HG02610 (cell line): ENCODE measurements at regions not wholly inside any gene's neighbourhood (a gene's known extent, or its start where the extent isn't known, plus 50 kb on each side); places are given as distances from the start of the nearest gene placed in this dataset.

Source experiments
- ATAC-seq: cut with Tn5 transposase; IDR thresholded peaks from one replicate; pipeline ENCODE4 v1.9.1; 2021; ENCODE audit warnings: mild to moderate bottlenecking, moderate library complexity; ENCODE audit not compliant: unreplicated experiment

GRCh38 chr2:38174131-38174530 is 98.2 kb upstream of the CYP1B1 start:
- ATAC-seq: no peak

- no peak for ATAC-seq
Measured at GRCh38 chr2:38173683-38174082, 97.7 kb upstream of the CYP1B1 start.

- ATAC-seq: no peak
Measured at GRCh38 chr2:38171208-38171855, 95.4 kb upstream of the CYP1B1 start.

- no peak for ATAC-seq
Measured at GRCh38 chr2:38170733-38171132, 94.8 kb upstream of the CYP1B1 start.

DNA sequence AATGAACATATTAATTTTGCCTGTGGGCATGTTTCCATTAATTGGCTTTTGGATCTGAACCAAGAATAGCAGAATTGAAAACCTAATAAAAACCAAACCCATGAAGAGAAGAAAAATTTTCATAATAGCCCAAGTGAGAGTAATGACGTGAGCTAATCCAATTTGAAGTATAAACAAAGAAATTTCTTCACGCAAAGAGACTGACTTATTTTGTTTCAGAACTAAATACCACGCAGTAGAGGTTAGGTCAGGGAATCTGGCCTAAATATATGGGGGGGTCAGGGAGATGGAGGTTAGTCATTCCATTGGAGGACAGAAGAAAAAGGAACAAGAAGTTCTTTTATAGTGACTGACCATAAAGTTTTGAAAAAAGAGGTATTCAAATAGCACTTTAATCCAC is 94.1 kb upstream of the CYP1B1 start:
- ATAC-seq: no peak

DNA sequence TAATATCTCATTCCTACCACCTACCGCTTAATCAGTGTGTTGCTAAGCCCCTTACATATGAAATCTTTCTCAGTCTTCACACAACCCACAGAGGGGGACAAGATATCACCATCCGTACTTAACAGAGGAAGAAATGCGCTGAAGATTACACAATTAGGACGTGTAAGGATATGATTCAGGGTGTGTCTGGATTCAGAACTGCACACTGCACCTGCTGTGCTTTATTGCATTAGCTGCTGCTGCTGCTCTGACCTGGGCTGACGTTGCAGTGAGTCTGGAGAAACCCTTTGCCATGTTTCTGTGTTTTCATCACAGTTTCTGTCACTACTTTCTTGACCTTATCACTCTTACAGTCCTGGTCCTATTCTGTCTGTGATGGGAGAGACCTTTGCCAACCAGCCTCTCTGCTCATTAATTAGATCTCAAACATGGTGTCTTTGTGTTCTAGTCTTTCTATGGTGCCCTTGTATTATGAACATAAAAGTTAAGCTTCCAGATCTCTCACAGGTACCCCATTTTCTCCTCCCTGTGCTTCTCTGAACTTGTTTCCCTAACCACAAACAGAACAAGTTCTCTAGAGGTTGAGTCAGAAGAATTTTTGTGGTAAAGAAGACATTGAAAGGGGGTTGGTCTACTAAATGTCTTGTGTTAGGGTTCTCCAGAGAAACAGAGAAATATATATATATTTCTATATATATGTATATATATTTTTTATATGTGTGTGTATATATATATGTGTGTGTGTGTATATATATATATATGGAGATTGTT is 92.9 kb upstream of the CYP1B1 start:
- no peak for ATAC-seq

DNA sequence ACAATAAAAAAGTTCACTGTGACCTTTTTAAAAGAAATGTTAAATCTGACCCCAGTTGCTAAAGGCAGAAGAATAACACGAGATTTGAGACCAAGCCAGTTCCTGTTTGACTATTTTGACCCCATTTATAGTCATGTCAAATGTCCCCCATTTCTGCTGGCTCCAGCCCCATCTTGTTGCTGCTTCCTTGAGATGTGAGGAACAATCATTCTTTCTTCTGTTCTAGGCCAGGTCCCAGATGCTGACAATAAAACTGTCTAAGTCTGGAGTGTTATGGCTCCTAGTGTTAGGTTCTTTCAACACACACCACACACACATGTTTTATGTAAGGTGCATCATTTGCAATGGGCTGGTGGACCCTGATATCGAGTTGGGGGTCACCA is 92.0 kb upstream of the CYP1B1 start:
- no peak for ATAC-seq

- no peak for ATAC-seq
Measured at GRCh38 chr2:38165698-38166097, 89.7 kb upstream of the CYP1B1 start.

DNA sequence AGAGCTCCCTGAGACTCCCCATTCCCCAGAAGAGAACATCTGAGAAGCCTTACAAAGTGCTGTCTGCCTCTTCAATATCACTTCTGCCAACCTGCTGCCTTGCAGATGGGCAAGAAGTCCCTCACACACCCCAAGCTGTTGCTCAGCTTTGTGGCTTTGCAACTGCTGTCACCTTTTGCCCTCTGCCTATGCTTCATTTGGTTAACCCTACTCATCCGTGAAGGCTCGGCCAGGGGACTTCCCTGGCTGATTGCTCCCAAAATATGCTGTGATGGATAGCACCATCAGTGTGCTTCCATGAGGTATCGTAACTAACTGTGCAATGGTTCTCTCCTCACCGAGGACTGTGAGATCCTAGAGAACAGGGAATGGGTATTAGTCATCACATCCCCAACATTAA is 88.9 kb upstream of the CYP1B1 start:
- peak; percentile 85 for ATAC-seq

DNA sequence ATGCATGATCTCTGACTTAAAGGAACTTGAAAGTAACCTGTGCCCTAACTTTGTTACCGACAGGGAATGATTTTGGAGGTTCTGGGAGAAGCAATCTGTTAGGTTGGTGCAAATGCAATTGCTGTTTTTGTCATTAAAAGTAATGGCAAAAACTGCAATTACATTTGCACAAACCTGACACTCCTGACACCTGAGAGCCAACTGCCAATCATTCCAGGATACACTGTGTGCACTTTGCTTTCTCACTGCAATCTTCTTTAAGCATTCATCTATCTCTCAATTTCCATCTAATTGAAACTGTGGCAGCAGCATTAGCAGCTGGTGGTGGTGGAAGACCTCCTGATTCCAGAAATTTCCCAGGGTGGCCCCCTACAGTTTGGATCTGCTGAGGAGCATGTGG is 87.6 kb upstream of the CYP1B1 start:
- no peak for ATAC-seq

- no peak for ATAC-seq
Measured at GRCh38 chr2:38163006-38163405, 87.1 kb upstream of the CYP1B1 start.

- ATAC-seq: no peak
Measured at GRCh38 chr2:38160516-38160915, 84.6 kb upstream of the CYP1B1 start.

DNA sequence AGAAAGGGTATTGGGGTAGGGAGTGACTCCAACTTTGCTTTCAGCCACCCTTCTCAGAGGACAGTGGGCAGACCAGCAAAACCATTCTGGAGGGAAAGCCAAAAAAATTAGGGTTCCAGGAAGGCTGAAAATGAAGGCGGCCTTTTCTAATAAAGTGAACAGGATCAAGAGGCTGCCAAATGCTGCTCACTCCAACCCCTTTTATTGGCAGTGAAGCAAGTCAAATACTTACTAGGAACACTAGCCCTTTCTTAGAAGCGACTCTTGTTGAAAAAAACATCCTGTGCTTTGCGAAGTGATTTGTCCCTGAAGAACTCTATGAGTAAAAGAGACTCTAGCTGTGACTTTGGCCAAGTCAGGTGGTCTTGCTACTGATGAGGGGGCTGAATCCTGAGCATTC is 83.6 kb upstream of the CYP1B1 start:
- ATAC-seq: no peak

DNA sequence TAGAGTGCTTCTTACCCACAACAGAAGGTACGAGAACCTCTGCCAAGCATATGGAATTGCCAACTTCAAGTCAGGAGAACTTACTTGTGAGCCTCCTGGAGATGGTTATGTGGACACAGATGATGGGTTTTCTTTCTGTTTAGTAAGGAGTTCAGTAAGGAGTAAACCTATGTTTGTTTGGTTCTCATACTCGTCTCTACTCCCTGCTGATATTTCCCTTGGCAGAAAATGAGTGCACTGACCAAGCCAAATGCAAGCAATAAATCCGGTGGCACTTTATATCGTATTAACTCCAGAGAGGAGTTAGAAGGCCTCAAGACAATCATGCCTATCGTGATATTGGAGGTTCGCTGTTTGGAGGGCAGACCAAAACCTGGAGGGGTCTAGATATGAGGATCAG is 83.2 kb upstream of the CYP1B1 start:
- no peak for ATAC-seq

GRCh38 chr2:38158378-38159118 is 82.6 kb upstream of the CYP1B1 start:
- no peak for ATAC-seq

GRCh38 chr2:38156436-38156835 is 80.5 kb upstream of the CYP1B1 start:
- no peak for ATAC-seq

DNA sequence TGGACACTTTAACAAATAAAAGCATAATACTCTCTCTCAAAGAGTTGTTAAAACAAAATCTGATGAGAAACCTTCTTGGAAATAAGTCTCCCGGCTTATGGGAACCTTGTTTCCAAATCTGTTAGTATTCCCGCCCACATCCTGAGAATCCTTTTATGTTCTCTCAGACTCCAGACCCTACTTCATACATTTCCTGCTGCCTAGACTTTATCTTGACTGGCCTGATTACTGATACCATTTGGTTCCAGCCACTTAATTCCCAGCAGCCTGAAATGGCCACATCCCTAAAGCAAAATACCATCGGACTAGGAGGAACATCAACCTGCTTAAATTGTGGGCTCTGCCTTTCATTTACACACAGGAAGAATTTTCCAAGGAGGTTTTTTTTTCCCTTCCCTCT is 79.1 kb upstream of the CYP1B1 start:
- no peak for ATAC-seq

DNA sequence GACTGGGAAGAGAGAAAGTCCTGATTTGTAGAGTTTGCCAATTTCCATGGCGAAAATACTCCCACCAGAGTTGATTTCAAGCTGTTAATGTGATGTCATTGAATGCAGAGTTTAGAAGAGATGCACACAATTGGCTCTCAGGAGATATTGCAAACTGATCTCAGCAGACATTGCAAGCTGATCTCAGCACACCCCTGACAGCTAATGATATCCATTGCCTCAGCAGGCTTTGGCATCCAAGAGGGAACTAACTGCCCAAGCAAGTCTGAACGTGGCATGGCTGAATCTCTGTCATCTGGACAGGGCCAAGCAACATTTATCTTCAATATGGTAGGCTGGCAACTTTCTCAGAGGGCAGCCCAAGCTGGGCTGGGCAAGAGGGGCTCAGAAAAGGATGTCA is 78.4 kb upstream of the CYP1B1 start:
- no peak for ATAC-seq

GRCh38 chr2:38153476-38154135 is 77.7 kb upstream of the CYP1B1 start:
- no peak for ATAC-seq

DNA sequence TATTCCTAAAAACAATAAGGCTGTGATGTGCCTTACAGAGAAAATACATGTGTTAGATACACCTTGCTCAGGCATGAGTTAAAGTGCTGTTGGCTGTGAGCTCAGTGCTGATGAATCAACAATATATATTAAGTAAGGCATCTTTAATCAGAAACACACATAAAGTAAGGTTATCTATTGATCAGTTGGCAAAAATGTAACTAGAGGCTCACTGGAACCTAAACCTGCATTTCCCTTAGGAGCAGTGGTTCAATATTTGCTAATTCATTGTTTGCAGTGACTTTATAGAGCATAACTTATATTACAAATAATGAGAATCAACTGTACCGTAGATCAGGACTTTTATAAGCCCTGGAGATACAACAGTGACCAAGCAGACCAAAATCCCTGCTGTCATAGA is 77.0 kb upstream of the CYP1B1 start:
- ATAC-seq: no peak

- ATAC-seq: no peak
Measured at GRCh38 chr2:38152035-38152434, 76.1 kb upstream of the CYP1B1 start.

GRCh38 chr2:38149531-38149930 is 73.6 kb upstream of the CYP1B1 start:
- ATAC-seq: no peak
